NCI-H1694 treated with DMSO at 0.1 percent for 48 hours (cell line): ENCODE measurements at regions not wholly inside any gene's neighbourhood (a gene's known extent, or its start where the extent isn't known, plus 50 kb on each side); places are given as distances from the start of the nearest gene placed in this dataset.
"Not testable (repeated sequence)": the region's sequence is repeated elsewhere in the genome, so short reads cannot be mapped to it uniquely, and the experiment has no call there.

Source experiments
- DNase-seq: peaks from one replicate; lab custom pipeline; 2025; lab: John Stamatoyannopoulos, UW

DNA sequence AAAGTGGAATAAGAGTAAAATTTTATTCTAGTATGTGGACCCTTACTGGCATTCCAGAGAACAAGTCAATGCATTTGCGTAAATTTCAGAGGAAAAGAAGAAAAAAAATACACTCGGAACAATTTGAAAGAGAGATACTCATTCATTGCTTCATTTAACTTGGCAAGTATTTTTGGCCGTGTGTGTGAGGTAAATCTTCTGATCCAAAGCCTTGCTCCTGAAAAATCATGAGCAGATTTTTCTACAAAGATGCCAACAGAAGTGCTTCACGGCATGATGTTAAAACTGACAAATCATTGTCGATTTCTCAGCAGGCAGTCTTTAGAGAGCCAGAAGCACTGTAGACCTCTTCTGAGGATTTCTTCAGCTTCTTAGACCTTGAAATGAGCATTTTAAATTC, 194.0 kb downstream of the COX18 start:
- DNase-seq = no peak

DNA sequence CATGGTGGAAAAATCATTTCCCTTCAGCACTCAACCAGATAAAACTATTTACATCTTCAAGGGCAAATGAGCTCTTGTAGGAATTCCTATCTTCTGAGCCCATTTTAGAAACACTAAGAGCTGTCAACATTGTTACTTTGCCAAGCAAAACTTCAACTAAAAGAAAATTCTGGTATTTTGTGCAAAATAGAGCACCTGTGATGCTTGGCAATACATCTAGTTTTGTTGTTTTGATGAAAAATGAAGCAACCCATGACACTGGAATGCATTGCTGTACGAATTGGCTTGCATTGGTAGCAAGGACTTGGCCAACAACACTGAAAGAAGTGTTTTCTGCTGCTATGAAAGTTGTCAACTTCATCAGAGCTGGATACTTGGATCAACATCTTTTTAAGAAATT, 194.4 kb downstream of the COX18 start:
- DNase-seq = no peak

DNA sequence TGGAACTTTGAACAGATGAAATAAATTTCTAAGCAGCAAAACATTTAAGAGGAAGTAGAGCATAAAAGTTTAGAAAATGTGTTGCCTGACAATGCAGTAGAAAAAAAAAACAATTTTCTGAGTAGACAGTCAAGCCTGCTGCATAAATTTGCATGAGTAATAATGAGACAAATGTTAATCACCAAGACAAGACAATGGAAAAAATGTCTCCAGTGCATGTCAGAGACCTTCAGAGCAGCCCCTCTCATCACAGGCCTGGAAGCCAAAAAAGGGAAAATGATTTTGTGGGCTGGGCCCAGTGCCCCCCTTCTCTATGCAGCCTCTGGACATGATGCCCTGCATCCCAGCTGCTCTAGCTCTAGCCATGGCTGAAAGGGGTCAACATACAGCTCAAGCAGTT, 204.6 kb downstream of the COX18 start:
- no peak for DNase-seq

DNA sequence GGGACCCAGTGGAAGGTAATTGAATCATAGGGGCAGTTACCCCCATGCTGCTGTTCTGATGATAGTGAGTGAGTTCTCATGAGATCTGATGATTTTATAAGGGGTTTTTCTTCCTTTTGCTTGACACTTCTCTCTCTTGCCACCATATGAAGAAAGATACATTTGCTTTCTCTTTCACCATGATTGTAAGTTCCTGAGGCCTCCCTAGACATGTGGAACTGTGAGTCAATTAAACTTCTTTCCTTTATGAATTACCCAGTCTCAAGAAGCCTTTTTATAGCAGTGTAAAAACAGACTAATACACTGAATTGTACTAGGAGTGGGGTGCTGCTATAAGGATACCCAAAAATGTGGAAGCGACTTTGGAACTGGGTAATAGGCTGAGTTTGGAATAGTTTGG, 205.2 kb downstream of the COX18 start:
- DNase-seq = not testable (repeated sequence)

DNA sequence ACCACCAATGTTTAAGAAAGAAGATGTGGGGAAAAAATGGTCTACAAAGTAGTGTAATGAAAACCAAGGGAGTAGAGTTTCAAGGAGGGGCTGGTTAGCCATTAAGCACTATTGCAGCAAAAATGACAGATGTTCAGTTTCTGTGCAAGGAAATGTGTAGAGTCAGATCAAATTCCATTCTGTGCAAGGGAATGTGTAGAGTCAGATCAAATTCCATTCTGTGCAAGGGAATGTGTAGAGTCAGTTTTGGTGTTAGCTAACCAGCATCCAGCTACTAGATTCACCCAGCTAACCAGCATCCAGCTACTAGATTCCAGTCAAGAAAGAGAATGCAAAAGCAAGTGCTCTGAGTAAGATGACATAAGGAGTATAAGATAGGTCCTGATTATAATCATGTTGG, 208.8 kb downstream of the COX18 start:
- no peak for DNase-seq

DNA sequence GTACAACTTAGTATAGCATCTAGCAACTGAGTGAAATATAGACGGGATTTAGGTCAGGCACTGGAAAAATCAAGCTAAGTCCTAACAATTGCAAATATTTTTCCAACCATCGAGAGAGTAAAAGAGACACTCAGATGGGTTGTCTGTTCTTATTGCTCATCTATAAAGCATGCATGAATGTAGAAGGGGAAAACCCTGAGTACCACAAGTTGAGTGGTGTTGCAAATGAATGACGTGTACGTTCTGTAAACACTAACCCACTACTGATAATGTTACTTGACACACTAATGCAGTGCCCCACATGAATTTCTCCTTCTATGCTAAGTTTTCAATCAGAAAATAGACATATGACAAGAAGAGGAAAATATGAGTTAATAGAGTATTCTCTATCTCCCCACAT, 211.2 kb downstream of the COX18 start:
- no peak for DNase-seq

DNA sequence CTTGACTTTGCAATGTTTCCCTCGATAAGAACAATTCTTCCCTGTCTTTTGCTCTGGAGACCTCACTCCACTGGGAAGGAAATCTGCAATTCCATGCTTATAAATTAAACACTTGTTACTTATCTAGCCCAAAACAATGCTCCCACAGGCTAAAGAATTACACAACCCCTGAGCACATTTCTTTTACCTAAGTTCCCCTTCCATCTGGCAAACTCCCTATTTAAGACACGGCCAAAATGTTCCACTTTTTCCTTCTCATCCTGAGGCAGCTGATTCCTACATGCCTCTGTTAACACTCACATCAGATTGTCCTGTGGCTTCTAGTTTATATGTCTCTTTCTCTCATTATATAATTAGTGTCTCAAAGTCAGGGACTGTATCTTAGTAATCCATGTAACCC, 211.7 kb downstream of the COX18 start:
- DNase-seq = no peak

DNA sequence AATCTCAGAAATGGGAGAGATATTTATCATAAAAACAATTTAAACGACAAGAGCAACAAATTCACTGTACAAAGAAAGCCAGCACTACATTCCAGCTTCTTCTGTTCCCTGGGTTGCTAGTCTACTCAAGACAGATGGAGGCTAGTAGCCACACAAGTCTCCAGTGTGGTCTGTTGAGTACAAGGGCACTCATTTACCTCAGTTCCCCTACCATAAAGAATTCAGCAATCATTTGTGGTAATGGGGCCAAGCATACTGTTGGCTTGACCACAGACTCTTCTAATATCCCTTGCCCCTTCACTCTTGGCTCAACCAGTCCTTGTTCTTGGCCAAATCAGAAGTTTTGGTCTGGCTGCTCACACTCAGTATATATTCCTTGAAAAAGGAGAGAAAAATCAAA, 212.3 kb downstream of the COX18 start:
- no peak for DNase-seq

DNA sequence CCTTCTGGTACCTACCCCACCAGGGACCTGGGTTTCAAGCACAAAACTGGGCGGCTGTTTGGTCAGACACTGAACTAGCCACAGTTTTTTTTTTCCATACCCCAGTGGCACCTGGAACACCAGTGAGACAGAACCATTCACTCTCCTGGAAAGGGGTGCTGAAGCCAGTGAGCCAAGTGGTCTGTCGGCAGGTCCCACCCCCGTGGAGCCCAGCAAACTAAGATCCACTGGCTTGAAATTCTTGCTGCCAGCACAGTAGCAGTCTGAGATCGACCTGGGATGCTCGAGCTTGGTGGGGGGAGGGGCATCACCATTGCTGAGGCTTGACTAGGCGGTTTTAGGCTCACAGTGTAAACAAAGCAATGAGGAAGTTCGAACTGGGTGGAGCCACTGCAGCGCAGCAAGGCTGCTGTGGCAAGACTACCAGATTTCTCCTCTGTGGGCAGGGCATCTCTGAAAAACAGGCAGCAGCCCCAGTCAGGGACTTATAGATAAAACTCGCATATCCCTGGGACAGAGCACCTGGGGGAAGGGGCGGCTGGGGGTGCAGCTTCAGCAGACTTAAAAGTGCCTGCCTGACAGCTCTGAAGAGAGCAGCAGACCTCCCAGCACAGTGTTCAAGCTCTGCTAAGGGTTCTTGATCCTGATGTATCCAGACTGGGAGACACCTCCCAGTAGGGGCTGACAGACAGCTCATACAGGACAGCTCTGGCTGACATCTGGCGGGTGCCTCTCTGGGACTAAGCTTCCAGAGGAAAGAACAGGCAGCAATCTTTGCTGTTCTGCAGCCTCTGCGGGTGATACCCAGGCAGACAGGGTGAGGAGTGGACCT, 223.0 kb downstream of the COX18 start:
- no peak for DNase-seq

DNA sequence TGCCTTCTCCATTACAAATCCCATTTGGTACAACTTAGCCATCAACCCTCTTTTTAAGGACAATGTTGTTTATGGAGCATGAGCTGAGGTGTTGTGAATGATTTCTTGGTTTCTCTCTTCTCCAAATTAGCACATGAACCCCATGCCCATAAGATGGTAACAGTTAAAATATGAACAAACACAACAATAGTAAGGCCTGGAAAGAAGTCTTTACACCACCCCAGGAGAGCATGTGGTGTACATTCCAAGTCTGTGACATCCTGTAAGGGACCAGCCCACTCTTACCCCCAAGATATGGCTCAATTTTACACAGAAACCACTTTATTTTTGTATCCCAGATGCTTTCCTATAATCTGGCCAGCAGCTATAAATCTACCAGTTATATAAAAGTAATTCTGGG, 226.1 kb downstream of the COX18 start:
- no peak for DNase-seq

DNA sequence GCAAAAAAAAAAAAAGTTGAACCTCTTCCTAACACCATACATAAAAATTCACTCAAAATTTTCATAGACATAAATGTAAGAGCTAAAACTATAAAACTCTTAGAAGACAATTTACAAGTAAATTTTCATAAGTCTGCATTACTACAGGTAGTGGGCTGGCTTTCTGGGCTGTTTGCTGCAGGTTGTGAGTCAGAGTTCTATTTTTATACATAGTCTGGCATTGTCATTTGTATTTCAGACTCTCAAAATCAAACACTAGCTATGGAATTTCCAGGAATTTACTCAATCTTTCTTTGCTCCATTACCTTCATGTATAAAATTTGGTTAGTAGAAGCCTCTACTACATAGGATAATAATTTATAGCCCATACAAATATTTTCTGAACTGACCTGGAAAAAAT, 227.2 kb downstream of the COX18 start:
- no peak for DNase-seq

DNA sequence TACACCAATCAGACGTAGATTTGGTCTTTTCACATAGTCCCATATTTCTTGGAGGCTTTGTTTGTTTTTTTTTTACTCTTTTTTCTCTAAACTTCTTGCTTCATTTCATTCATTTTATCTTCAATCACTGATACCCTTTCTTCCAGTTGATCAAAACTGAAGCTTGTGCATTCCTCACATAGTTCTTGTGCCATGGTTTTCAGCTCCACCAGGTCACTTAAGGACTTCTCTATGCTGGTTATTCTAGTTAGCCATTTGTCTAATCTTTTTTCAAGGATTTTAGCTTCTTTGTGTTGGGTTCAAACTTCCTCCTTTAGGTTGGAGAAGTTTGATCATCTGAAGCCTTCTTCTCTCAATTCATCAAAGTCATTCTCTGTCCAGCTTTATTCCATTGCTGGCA, 229.3 kb downstream of the COX18 start:
- not testable (repeated sequence) for DNase-seq

DNA sequence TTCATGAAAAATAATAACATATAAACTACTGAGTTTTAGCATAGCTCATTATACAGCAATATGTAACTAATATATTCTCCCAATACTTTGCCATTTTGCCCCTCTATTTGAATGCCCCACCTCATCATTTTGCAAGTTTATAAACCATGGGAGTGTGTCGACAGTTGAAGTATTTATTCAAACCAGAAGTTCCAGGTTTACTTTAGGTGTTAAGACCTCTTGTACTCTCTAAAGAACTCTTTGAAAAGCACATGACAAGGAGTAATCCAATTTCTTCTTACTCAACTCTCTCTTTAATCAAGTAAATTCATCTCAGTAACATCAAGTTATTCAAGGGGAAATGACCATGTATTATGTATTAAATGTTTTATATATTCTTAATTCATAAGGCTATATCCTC, 240.7 kb downstream of the COX18 start:
- no peak for DNase-seq

DNA sequence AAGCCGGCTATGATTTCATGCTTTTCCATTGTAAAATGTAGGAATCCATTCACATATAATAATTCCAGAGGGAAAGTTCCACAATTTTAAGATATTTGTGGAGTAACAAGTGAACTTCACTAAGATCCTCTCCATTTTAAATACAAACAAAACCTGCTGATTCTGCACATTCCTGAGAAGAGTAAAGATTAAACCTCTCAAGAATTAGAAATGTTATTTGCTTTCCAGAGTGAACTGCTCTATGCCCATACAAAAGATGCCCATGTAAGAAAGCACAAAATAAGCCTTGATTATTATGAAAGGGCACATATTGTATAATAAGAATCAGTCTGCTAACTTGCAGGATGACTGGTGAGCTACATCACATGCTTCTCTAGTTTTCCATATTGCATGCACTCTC, 241.5 kb downstream of the COX18 start:
- DNase-seq = no peak

DNA sequence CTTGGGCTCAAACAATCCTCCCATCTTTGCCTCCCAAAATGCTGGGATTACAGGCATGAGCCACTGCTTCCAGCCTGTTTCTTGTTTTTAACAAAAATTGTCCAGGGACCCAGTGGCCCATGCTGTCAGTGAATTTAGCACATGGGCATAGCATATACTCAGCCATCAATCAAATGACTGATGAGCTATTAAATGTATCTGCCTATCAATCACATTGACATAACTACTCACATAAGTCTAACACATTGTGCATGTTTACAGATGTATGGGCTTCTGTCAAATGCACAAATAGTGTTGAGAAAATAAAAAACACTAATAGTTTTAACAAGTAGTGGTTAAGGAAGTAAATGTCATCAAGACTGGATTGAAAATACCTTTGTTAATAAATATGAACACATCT, 249.4 kb downstream of the COX18 start:
- no peak for DNase-seq

DNA sequence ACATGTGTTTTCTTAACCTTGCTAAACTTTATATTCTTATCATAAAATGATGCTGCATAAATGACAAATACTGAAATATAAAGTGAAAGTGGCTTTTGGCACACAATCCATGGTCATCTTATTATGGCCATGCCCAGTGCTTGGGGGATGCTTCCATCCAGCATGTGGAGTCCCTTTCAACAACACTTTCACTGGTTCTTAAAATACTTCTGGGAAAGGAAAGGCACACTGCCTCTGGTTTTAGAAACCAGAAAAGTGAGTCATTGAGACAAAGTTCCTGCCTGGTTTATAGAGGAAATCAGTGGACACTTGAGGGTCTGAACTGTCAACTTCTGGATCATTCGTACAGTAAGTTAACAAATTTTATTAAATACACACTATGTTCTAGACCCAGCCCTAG, 248.0 kb upstream of the ADAMTS3 start:
- no peak for DNase-seq

DNA sequence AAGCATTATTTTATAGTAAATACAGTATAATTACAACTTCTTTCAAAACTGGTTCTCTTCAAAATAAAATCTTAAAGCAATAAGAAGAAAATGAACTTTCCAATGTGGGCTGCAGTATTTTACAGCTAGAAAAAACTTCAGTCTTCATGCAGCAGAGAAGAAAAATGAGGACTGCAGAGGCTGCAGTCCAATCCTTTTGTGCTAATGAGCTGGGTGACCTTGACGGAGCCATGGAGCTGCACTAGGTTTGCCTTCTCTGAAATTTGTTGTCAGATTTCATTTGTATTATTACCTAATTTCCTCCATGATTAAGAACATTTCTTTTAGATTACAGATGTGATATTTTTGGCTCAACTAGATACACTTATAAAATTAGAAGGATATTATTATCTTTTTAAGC, 245.2 kb upstream of the ADAMTS3 start:
- no peak for DNase-seq

DNA sequence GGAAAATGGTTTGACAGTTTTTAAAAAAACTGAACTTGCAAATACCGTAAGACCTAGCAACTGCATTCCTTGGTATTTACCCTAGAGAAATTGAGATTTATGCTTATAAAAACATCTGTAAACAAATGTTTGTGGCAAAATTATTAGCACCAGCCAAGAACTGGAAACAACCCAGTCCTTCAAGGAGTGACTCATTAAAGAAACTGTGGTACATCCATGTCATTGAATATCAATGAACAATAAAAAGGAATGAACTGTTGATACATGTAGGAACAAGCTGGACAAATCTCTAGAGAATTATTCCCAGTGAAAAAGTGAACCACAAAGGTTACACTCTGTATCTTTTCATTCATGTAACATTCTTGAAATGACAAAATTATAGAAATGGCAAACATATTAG, 240.2 kb upstream of the ADAMTS3 start:
- no peak for DNase-seq

DNA sequence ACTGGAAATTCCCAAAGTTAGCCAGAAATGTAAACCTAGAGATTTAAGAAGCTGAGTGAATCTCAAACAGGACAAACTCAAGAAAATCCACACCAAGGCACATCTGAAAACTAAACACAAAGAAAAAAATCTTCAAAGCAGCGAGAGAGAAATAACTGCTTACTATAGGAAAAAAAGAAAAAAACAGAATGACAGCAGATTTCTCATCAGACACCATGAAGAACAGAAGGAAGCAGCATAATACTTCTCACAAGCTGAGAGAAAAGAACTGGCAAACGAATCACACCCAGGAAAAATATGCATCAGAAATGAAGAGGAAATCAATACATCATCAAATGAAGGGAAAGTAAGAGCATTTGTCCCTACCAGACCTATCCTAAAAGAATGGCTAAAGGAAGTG, 236.3 kb upstream of the ADAMTS3 start:
- no peak for DNase-seq

DNA sequence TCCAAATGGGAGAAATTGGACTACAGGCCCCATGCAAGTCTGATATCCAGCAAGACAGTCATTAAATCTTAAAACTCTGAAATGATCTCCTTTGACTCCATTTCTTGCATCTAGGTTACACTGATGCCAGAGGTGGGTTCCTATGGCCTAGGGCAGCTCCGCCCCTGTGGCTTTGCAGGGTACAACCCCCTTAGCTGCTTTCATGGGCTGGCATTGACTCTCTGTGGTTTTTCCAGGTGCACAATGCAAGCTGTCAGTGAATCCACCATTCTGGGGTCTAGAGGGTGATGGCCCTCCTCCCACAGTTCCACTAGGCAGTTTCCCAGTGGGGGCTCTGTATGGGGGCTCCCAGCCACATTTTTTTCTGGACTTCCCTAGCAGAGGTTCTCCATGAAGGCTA, 228.5 kb upstream of the ADAMTS3 start:
- DNase-seq = no peak

DNA sequence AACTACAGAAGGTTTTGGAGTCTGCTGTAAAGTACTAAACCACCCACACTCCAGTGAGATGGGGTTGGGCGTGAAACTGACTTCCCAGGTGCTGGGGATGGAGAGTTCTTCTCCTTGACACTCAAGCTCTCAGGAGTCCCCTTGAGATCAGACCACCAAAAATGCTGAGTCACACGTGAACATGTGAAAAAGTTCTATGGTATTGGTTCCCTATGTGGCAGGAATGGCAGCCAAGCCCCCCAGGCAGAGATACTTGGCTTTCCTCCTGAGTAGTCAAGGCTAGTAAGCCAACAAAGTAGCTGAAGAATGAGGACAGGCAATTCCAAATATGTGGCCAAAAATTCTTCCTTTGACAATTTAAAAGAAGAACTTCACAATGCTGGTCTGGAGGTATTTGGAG, 222.0 kb upstream of the ADAMTS3 start:
- no peak for DNase-seq

DNA sequence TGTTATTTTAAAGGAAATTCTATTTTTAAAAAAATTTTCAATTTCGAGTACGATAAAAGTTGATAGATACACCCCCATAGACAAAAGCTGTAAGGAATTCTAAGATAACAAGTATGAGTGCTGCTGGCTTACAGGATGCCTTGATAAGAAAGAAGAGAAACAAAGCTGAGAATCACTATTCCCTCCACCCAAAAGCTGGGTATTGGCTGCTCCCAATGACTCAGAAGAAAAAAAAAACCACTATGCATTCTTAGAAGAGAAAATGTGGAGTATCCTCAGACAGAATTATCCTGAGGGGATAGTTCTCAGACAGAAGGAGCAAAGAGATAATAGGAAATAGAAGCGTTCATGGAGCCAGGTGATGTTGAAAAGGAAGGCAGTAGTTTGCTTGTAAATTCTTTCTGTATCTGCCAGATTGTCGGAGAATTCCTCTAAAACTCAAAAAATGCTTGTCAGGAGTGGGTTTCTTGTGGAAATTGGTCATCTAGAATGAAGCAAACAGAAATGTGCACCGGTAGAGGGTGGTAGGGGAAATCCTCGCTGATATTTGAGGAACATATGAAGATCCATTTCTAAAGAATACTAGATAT, 217.5 kb upstream of the ADAMTS3 start:
- no peak for DNase-seq

DNA sequence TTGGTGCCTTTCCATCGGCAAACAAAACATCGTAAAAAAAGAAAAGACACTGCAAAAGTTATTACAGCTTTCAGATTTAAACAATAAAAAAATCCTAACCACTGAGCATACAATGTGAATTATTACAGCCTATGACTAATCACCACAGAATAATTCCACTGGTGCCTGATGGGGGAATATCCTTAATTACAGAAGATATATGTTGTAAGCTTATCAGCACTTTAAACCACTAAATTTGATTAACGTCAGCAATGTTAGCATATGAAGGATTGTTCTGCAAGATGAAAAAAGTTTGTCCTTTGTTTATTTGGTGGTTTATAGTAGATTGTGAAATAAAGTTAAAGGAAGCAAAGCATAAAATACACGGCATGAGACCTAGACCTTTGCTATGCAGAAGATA, 210.2 kb upstream of the ADAMTS3 start:
- no peak for DNase-seq

DNA sequence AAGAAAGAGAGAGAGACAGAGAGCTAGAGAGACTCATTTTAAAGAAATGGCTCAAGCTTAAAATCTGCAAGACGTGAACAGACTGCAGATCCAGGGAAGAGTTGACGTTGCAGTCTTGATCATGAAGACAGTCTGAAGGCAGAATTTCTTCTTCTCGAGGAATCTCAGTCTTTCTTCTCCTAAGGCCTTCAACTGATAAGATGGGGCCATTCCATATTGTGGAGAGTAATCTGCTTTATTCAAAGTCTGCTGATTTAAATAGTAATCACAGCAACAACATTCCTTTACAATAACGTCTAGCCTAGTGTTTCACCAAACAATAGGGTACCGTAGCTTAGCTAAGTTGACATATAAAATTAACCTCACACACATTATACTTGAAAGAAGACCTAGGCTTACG, 208.4 kb upstream of the ADAMTS3 start:
- DNase-seq = no peak
